ENCODE measurements at regions not wholly inside any gene's neighbourhood (a gene's known extent, or its start where the extent isn't known, plus 50 kb on each side); places are given as distances from the start of the nearest gene placed in this dataset.
A peak's percentile ranks its signal among the peaks of the same experiment; 100 is the strongest.
"Not testable (repeated sequence)": the region's sequence is repeated elsewhere in the genome, so short reads cannot be mapped to it uniquely, and the experiment has no call there.

- no peak for DNase-seq (ENCODE audit: low read depth, low spot score)
- H3K27ac ChIP-seq: no peak overlapping the region
These were observed 162.5 kb upstream of the RAB6C start for GRCh38 chr2:129816813-129817574.

GRCh38 chr2:129819855-129820254 is 159.6 kb upstream of the RAB6C start:
- DNase-seq (ENCODE audit: low read depth, low spot score): no peak

GRCh38 chr2:129820908-129821307 is 158.6 kb upstream of the RAB6C start:
- H3K27ac ChIP-seq: no peak overlapping the region
- DNase-seq (ENCODE audit: low read depth, low spot score): no peak

More at GRCh38 chr2:129819855-129820254, 159.6 kb upstream of the RAB6C start:
- H3K27ac ChIP-seq: no peak overlapping the region

GRCh38 chr2:129821445-129821844 is 158.0 kb upstream of the RAB6C start:
- DNase-seq (ENCODE audit: low read depth, low spot score): no peak
- no peak overlapping the region for H3K27ac ChIP-seq

- no peak for DNase-seq (ENCODE audit: low read depth, low spot score)
- H3K27ac ChIP-seq: no peak overlapping the region
These were observed 156.4 kb upstream of the RAB6C start for GRCh38 chr2:129823044-129823443.

GRCh38 chr2:129827311-129828090 is 152.0 kb upstream of the RAB6C start:
- no peak for DNase-seq (ENCODE audit: low read depth, low spot score)
- H3K27ac ChIP-seq: no peak overlapping the region

GRCh38 chr2:129828792-129829191 is 150.7 kb upstream of the RAB6C start:
- H3K27ac ChIP-seq: no peak overlapping the region
- no peak for DNase-seq (ENCODE audit: low read depth, low spot score)

GRCh38 chr2:129829588-129829987 is 149.9 kb upstream of the RAB6C start:
- DNase-seq (ENCODE audit: low read depth, low spot score): no peak
- H3K27ac ChIP-seq: no peak overlapping the region

- no peak overlapping the region for H3K27ac ChIP-seq
- no peak for DNase-seq (ENCODE audit: low read depth, low spot score)
These were observed 148.4 kb upstream of the RAB6C start for GRCh38 chr2:129831018-129831417.

- DNase-seq (ENCODE audit: low read depth, low spot score); H3K27ac ChIP-seq: not testable (repeated sequence)
These were observed 146.0 kb upstream of the RAB6C start for GRCh38 chr2:129833465-129833864.

GRCh38 chr2:129847043-129847442 is 132.4 kb upstream of the RAB6C start:
- H3K27ac ChIP-seq: no peak overlapping the region
- no peak for DNase-seq (ENCODE audit: low read depth, low spot score)

GRCh38 chr2:129849559-129850160 is 129.8 kb upstream of the RAB6C start:
- DNase-seq (ENCODE audit: low read depth, low spot score): peak; percentile 18
- H3K27ac ChIP-seq: no peak overlapping the region

GRCh38 chr2:129857200-129857599 is 122.3 kb upstream of the RAB6C start:
- no peak for DNase-seq (ENCODE audit: low read depth, low spot score)
- H3K27ac ChIP-seq: no peak overlapping the region

GRCh38 chr2:129859175-129859574 is 120.3 kb upstream of the RAB6C start:
- no peak overlapping the region for H3K27ac ChIP-seq
- no peak for DNase-seq (ENCODE audit: low read depth, low spot score)

- H3K27ac ChIP-seq: no peak overlapping the region
- DNase-seq (ENCODE audit: low read depth, low spot score): no peak
These were observed 119.4 kb upstream of the RAB6C start for GRCh38 chr2:129860088-129860487.

- no peak overlapping the region for H3K27ac ChIP-seq
- DNase-seq (ENCODE audit: low read depth, low spot score): no peak
These were observed 117.7 kb upstream of the RAB6C start for GRCh38 chr2:129861666-129862288.

- DNase-seq (ENCODE audit: low read depth, low spot score): no peak
- no peak overlapping the region for H3K27ac ChIP-seq
These were observed 116.8 kb upstream of the RAB6C start for GRCh38 chr2:129862668-129863067.

GRCh38 chr2:129863350-129863749 is 116.1 kb upstream of the RAB6C start:
- no peak for DNase-seq (ENCODE audit: low read depth, low spot score)
- H3K27ac ChIP-seq: no peak overlapping the region

GRCh38 chr2:129864719-129865118 is 114.7 kb upstream of the RAB6C start:
- no peak for DNase-seq (ENCODE audit: low read depth, low spot score)
- no peak overlapping the region for H3K27ac ChIP-seq

- DNase-seq (ENCODE audit: low read depth, low spot score): no peak
- no peak overlapping the region for H3K27ac ChIP-seq
These were observed 113.5 kb upstream of the RAB6C start for GRCh38 chr2:129865976-129866375.

GRCh38 chr2:129866391-129866790 is 113.1 kb upstream of the RAB6C start:
- no peak for DNase-seq (ENCODE audit: low read depth, low spot score)

More at GRCh38 chr2:129866391-129866790, 113.1 kb upstream of the RAB6C start:
- H3K27ac ChIP-seq: no peak overlapping the region

Data from epithelial cell of prostate (primary cell).